Keratinocyte (primary cell): ENCODE measurements at regions not wholly inside any gene's neighbourhood (a gene's known extent, or its start where the extent isn't known, plus 50 kb on each side); places are given as distances from the start of the nearest gene placed in this dataset.

ENCODE experiments used
- DNase-seq: peaks from one replicate; pipeline ENCODE4 v3.0.0-alpha.2; 2011; ENCODE audit warnings: low read depth, missing footprints, low spot score
- FAIRE-seq: peaks from 2 replicates; lab custom pipeline; 2011; peaks lifted over from hg19 to GRCh38; lab: Jason Lieb, UNC
- H2AFZ ChIP-seq: 2 replicates; pipeline ENCODE4 v1.6.0; 2012; ENCODE audit warnings: low read length, control low read depth, inconsistent platforms; ENCODE audit not compliant: control insufficient read depth
- H3K27ac ChIP-seq: 2 replicates; pipeline ENCODE4 v1.5.1; 2011; ENCODE audit warnings: low read length; ENCODE audit not compliant: control insufficient read depth, insufficient read depth
- H3K27me3 ChIP-seq: 3 replicates; pipeline ENCODE4 v1.6.0; 2011; ENCODE audit warnings: low read length; ENCODE audit not compliant: control insufficient read depth, insufficient read depth; ENCODE audit errors: extremely low read depth
- H3K36me3 ChIP-seq, 2 experiments: 2 replicates in 1 of 2; 3 replicates in 1 of 2; pipeline ENCODE4 v1.5.1; 2011; ENCODE audit warnings: low read length in 2 of 2, mild to moderate bottlenecking in 1 of 2; ENCODE audit not compliant: control insufficient read depth in 2 of 2, insufficient read depth in 2 of 2; ENCODE audit errors: extremely low read depth in 1 of 2
- H3K4me1 ChIP-seq: 3 replicates; pipeline ENCODE4 v1.5.1; 2011; ENCODE audit warnings: low read length; ENCODE audit not compliant: control insufficient read depth, insufficient read depth; ENCODE audit errors: extremely low read depth
- H3K4me2 ChIP-seq: 3 replicates; pipeline ENCODE4 v1.6.0; 2011; ENCODE audit warnings: low read depth, low read length; ENCODE audit not compliant: control insufficient read depth, insufficient read depth; ENCODE audit errors: extremely low read depth
- H3K4me3 ChIP-seq, 3 experiments: fragments of 200-600 bp in 1 of 3; sonication (generic) in 1 of 3; 2 replicates in 2 of 3; 3 replicates in 1 of 3; pipeline ENCODE4 v1.5.1; 2011 to 2016; ENCODE audit warnings: low read length in 3 of 3, mild to moderate bottlenecking in 3 of 3, control low read depth in 2 of 3, inconsistent platforms in 1 of 3, low read depth in 1 of 3, mixed read lengths in 1 of 3, mixed run types in 1 of 3, moderate library complexity in 1 of 3; ENCODE audit not compliant: control insufficient read depth in 2 of 3, insufficient read depth in 2 of 3; ENCODE audit errors: extremely low read depth in 1 of 3
- H3K79me2 ChIP-seq: 2 replicates; pipeline ENCODE4 v1.6.0; 2012; ENCODE audit warnings: low read length; ENCODE audit not compliant: control insufficient read depth, insufficient read depth
- H3K9ac ChIP-seq: 3 replicates; pipeline ENCODE4 v1.6.0; 2011; ENCODE audit warnings: low read length; ENCODE audit not compliant: control insufficient read depth, insufficient read depth; ENCODE audit errors: extremely low read depth
- H3K9me1 ChIP-seq: 3 replicates; pipeline ENCODE4 v1.6.0; 2011; ENCODE audit warnings: low read length; ENCODE audit not compliant: control insufficient read depth, insufficient read depth; ENCODE audit errors: extremely low read depth
- H3K9me3 ChIP-seq: 2 replicates; pipeline ENCODE4 v1.5.1; 2012; ENCODE audit warnings: low read depth, low read length; ENCODE audit not compliant: control insufficient read depth
- H4K20me1 ChIP-seq: 3 replicates; pipeline ENCODE4 v1.6.0; 2011; ENCODE audit warnings: low read length; ENCODE audit not compliant: control insufficient read depth, insufficient read depth; ENCODE audit errors: extremely low read depth
- EZH2 ChIP-seq: IDR thresholded peaks from one replicate; pipeline ENCODE4 v1.6.1; 2012; ENCODE audit warnings: inconsistent platforms, mild to moderate bottlenecking, low read length, moderate library complexity
- dilution Hi-C: fragments of 300-500 bp; cut with MboI; formaldehyde crosslinking; loops from one replicate; pipeline ENCODE4 v1.7.0; 2020; ENCODE audit warnings: low sequenced_read_pairs; ENCODE audit not compliant: extremely low pct_ligation_motif_present
- TF ChIP-seq, protein P1 (sequence below), 3 experiments: IDR thresholded peaks in 1 of 3; conservative IDR thresholded peaks in 1 of 3; optimal IDR thresholded peaks in 1 of 3; 2 replicates in 2 of 3; 3 replicates in 1 of 3; pipeline versions ENCODE3 to v1.5.1; 2011; ENCODE audit warnings: low read length in 3 of 3, mild to moderate bottlenecking in 3 of 3, moderate library complexity in 2 of 3, control low read depth in 1 of 3, inconsistent platforms in 1 of 3; ENCODE audit not compliant: insufficient read depth in 2 of 3; ENCODE audit errors: extremely low read depth in 1 of 3

DNA sequence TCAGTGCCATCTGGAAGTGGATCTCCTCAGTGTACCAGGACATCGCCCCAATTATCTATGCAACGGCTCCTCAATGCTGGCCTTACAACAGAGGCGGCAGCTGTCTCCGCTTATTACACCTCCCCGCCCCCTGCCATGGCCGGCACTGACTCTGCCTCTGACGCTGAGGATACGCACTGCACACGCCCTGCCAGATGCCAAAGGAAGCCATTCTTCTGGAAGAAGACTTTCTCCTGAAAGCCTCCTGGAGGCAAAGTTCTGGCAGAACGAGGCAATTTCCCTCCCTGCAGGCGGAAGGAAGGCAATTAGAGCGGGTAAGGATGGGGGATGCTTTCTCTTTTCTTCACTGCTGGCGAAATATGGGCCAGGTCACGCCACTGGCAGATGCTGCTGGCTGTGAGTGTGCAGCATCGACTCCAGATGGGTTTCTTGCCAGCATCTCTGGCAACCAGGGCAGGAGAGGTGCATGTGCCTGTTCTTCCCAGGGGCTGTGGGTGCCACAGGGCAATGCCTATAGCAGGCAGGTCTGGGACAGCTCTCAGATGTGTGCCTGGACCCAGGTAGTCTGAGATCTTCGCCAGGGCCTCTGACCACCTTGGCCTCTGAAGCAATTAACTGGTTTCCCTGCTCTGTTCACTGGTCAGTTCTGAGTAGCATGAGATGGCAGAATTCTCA is 62.2 kb upstream of the MRPS22 start:
- no peaks in the 10 kb centered on the region for H3K4me1 ChIP-seq
- no peaks in the 10 kb centered on the region for H3K79me2 ChIP-seq
- no peaks in the 10 kb centered on the region for H3K36me3 ChIP-seq
- no peak overlapping the region for H3K9ac ChIP-seq
- H4K20me1 ChIP-seq, result no peaks in the 10 kb centered on the region
- peak overlapping the region; percentile 6 for H3K4me2 ChIP-seq
- TF ChIP-seq, protein P1, sequence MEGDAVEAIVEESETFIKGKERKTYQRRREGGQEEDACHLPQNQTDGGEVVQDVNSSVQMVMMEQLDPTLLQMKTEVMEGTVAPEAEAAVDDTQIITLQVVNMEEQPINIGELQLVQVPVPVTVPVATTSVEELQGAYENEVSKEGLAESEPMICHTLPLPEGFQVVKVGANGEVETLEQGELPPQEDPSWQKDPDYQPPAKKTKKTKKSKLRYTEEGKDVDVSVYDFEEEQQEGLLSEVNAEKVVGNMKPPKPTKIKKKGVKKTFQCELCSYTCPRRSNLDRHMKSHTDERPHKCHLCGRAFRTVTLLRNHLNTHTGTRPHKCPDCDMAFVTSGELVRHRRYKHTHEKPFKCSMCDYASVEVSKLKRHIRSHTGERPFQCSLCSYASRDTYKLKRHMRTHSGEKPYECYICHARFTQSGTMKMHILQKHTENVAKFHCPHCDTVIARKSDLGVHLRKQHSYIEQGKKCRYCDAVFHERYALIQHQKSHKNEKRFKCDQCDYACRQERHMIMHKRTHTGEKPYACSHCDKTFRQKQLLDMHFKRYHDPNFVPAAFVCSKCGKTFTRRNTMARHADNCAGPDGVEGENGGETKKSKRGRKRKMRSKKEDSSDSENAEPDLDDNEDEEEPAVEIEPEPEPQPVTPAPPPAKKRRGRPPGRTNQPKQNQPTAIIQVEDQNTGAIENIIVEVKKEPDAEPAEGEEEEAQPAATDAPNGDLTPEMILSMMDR (optimal IDR thresholded peaks at IDR 0.05 in 1 of 3, IDR thresholded peaks at IDR 0.05 in 1 of 3, conservative IDR thresholded peaks at IDR 0.05 in 1 of 3; ENCODE audit: extremely low read depth in 1 of 3, insufficient read depth in 2 of 3, low read length in 3 of 3), result no peak
- no peak for TF ChIP-seq EZH2
- peaks cover 18% of the 10 kb centered on the region for H3K27me3 ChIP-seq
- no peak overlapping the region for H3K27ac ChIP-seq
- H3K4me3 ChIP-seq, result no peak overlapping the region
- H3K9me1 ChIP-seq, result no peaks in the 10 kb centered on the region
- no peak for FAIRE-seq
- H3K9me3 ChIP-seq, result no peaks in the 10 kb centered on the region
- H2AFZ ChIP-seq, result peak overlapping the region; percentile 49
- dilution Hi-C loops, result no loop called here
- DNase-seq, result no peak

DNA sequence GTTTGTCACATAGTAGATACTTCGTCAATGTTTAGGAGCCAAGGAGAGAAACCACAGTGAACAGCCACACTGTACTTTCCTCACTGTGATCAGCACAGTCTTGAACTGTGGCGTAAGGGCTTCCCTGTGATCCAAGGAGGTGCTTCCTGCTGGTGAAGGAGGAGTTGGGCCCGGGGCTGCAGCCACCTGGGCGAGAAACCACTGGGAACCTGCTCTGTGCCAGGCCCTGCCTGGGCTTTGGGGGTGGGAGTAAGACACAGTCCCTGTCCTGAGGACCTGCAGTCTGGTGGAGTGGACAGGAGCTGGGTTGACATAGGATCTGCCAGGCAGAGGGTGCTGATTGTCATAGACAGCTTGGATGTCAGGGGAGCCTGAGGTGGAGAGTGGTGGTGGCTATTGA is 60.5 kb upstream of the MRPS22 start:
- Histone ChIP-seq H3K9me3 (no peaks in the 10 kb centered on the region), H3K27me3 (peaks cover 15% of the 10 kb centered on the region), H3K27ac (no peak overlapping the region), H4K20me1 (no peaks in the 10 kb centered on the region), H3K79me2 (no peaks in the 10 kb centered on the region), H3K4me2 (no peak overlapping the region), H3K4me1 (no peaks in the 10 kb centered on the region), H3K4me3 (no peak overlapping the region), H3K9me1 (no peaks in the 10 kb centered on the region), H3K9ac (no peak overlapping the region), H2AFZ (no peak overlapping the region), H3K36me3 (no peaks in the 10 kb centered on the region)
- DNase-seq (no peak), FAIRE-seq (no peak)
- TF ChIP-seq, protein P1 (optimal IDR thresholded peaks at IDR 0.05 in 1 of 3, IDR thresholded peaks at IDR 0.05 in 1 of 3, conservative IDR thresholded peaks at IDR 0.05 in 1 of 3; ENCODE audit: extremely low read depth in 1 of 3, insufficient read depth in 2 of 3, low read length in 3 of 3), result no peak
- no peak for TF ChIP-seq EZH2
- dilution Hi-C loops, result no loop called here
